ENCODE measurements at regions not wholly inside any gene's neighbourhood (a gene's known extent, or its start where the extent isn't known, plus 50 kb on each side); places are given as distances from the start of the nearest gene placed in this dataset.

- Histone ChIP-seq H3K27me3 (ENCODE audit: control insufficient read depth, insufficient read depth, low read length) (no peaks in the 10 kb centered on the region), H3K4me3 (ENCODE audit: low read depth, low read length) (no peak overlapping the region), H3K36me3 (ENCODE audit: control insufficient read depth, insufficient read depth, low read length) (no peaks in the 10 kb centered on the region)
- CTCF ChIA-PET, result no interaction called here
- no peak for TF ChIP-seq CTCF (IDR thresholded peaks at IDR 0.05; ENCODE audit: insufficient read depth, low read depth, low read length)
- DNase-seq (ENCODE audit: low read depth), result no peak
- POLR2A ChIA-PET, result no interaction called here
These were observed 90.7 kb upstream of the INHBA start for GRCh38 chr7:41793556-41793955.

GRCh38 chr7:41792120-41792519 is 89.2 kb upstream of the INHBA start:
- CTCF ChIA-PET, result interaction anchor here (0.6 kb wide), 1 partner anchor 13 kb away, joined by 4 read pairs; no protein-coding TSS in a partner anchor
- Histone ChIP-seq H3K27me3 (ENCODE audit: control insufficient read depth, insufficient read depth, low read length) (no peaks in the 10 kb centered on the region), H3K4me3 (ENCODE audit: low read depth, low read length) (no peak overlapping the region), H3K36me3 (ENCODE audit: control insufficient read depth, insufficient read depth, low read length) (no peaks in the 10 kb centered on the region)
- POLR2A ChIA-PET, result no interaction called here
- TF ChIP-seq CTCF (IDR thresholded peaks at IDR 0.05; ENCODE audit: insufficient read depth, low read depth, low read length), result no peak
- DNase-seq (ENCODE audit: low read depth), result no peak

- no peak overlapping the region for H3K4me3 ChIP-seq (ENCODE audit: low read depth, low read length)
- no peaks in the 10 kb centered on the region for H3K36me3 ChIP-seq (ENCODE audit: control insufficient read depth, insufficient read depth, low read length)
- no peaks in the 10 kb centered on the region for H3K27me3 ChIP-seq (ENCODE audit: control insufficient read depth, insufficient read depth, low read length)
- no peak for TF ChIP-seq CTCF (IDR thresholded peaks at IDR 0.05; ENCODE audit: insufficient read depth, low read depth, low read length)
- POLR2A ChIA-PET, result no interaction called here
- no peak for DNase-seq (ENCODE audit: low read depth)
- CTCF ChIA-PET, result no interaction called here
These were observed 85.7 kb upstream of the INHBA start for GRCh38 chr7:41788556-41788955.

- H3K36me3 ChIP-seq (ENCODE audit: control insufficient read depth, insufficient read depth, low read length), result no peaks in the 10 kb centered on the region
- CTCF ChIA-PET, result interaction anchor here (0.6 kb wide), 1 partner anchor 12 kb away, joined by 3 read pairs; no protein-coding TSS in a partner anchor
These were observed 84.9 kb upstream of the INHBA start for GRCh38 chr7:41787651-41788350.

GRCh38 chr7:41786944-41787343 is 84.1 kb upstream of the INHBA start:
- H3K4me3 ChIP-seq (ENCODE audit: low read depth, low read length), result no peak overlapping the region
- ChIA-PET CTCF (no interaction called here), POLR2A (no interaction called here)
- no peak for DNase-seq (ENCODE audit: low read depth)
- H3K36me3 ChIP-seq (ENCODE audit: control insufficient read depth, insufficient read depth, low read length), result no peaks in the 10 kb centered on the region
- H3K27me3 ChIP-seq (ENCODE audit: control insufficient read depth, insufficient read depth, low read length), result no peaks in the 10 kb centered on the region
- no peak for TF ChIP-seq CTCF (IDR thresholded peaks at IDR 0.05; ENCODE audit: insufficient read depth, low read depth, low read length)

More at GRCh38 chr7:41787651-41788350, 84.9 kb upstream of the INHBA start:
- POLR2A ChIA-PET, result no interaction called here
- TF ChIP-seq CTCF (IDR thresholded peaks at IDR 0.05; ENCODE audit: insufficient read depth, low read depth, low read length), result no peak
- Histone ChIP-seq H3K27me3 (ENCODE audit: control insufficient read depth, insufficient read depth, low read length) (no peaks in the 10 kb centered on the region), H3K4me3 (ENCODE audit: low read depth, low read length) (no peak overlapping the region)
- DNase-seq (ENCODE audit: low read depth), result no peak

Measured in BJ (cell line).